ENCODE measurements at regions not wholly inside any gene's neighbourhood (a gene's known extent, or its start where the extent isn't known, plus 50 kb on each side); places are given as distances from the start of the nearest gene placed in this dataset.

DNA sequence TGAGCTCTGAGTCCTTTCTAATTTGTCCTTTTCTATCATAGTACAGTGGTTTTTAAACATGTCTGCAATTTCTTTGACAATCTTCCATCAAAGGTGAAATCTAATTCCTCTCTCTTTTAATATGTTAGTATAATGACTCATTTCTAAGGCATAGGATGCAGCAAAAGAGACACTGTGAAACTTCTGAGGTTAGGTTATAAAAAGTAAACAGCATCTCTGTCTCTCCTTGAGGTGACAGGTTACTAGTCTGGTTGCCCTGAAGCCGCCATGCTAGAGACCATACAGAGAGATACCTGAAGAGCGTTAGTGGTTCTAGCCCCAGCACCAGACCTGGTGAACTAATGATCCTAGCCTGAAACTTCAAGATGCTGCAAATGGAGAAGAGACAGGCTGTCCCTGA lies 114.3 kb downstream of the PPM1A start:
- no peak overlapping the region for H3K4me3 Mint-ChIP-seq
- Histone ChIP-seq H3K4me3 (no peak overlapping the region), H3F3A (replicated peaks; ENCODE audit: low read depth) (no peaks in the 10 kb centered on the region), H3K79me2 (replicated peaks; ENCODE audit: insufficient read depth) (no peaks in the 10 kb centered on the region), H3K27me3 (ENCODE audit: insufficient read depth) (no peaks in the 10 kb centered on the region), H2AFZ (no peak overlapping the region), H4K20me1 (replicated peaks; ENCODE audit: insufficient read depth) (no peaks in the 10 kb centered on the region), H3K27ac (ENCODE audit: low read depth) (no peak overlapping the region), H3K36me3 (ENCODE audit: insufficient read depth) (no peaks in the 10 kb centered on the region), H3K4me1 (ENCODE audit: insufficient read depth) (no peaks in the 10 kb centered on the region), H3K4me2 (no peak overlapping the region), H3K9me2 (ENCODE audit: insufficient read depth) (no peaks in the 10 kb centered on the region)
- H3K9me3 Mint-ChIP-seq = no peaks in the 10 kb centered on the region
- no peaks in the 10 kb centered on the region for H3K4me1 Mint-ChIP-seq
- no peak overlapping the region for H3K27ac Mint-ChIP-seq
- TF ChIP-seq, protein P1, sequence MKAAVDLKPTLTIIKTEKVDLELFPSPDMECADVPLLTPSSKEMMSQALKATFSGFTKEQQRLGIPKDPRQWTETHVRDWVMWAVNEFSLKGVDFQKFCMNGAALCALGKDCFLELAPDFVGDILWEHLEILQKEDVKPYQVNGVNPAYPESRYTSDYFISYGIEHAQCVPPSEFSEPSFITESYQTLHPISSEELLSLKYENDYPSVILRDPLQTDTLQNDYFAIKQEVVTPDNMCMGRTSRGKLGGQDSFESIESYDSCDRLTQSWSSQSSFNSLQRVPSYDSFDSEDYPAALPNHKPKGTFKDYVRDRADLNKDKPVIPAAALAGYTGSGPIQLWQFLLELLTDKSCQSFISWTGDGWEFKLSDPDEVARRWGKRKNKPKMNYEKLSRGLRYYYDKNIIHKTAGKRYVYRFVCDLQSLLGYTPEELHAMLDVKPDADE (IDR thresholded peaks at IDR 0.05) = no peak
- TF ChIP-seq ZNF114 (CRISPR knock-in tag; IDR thresholded peaks at IDR 0.05) (no peak), NANOG (IDR thresholded peaks at IDR 0.05; ENCODE audit: borderline replicate concordance) (no peak)
- TF ChIP-seq, protein P2, sequence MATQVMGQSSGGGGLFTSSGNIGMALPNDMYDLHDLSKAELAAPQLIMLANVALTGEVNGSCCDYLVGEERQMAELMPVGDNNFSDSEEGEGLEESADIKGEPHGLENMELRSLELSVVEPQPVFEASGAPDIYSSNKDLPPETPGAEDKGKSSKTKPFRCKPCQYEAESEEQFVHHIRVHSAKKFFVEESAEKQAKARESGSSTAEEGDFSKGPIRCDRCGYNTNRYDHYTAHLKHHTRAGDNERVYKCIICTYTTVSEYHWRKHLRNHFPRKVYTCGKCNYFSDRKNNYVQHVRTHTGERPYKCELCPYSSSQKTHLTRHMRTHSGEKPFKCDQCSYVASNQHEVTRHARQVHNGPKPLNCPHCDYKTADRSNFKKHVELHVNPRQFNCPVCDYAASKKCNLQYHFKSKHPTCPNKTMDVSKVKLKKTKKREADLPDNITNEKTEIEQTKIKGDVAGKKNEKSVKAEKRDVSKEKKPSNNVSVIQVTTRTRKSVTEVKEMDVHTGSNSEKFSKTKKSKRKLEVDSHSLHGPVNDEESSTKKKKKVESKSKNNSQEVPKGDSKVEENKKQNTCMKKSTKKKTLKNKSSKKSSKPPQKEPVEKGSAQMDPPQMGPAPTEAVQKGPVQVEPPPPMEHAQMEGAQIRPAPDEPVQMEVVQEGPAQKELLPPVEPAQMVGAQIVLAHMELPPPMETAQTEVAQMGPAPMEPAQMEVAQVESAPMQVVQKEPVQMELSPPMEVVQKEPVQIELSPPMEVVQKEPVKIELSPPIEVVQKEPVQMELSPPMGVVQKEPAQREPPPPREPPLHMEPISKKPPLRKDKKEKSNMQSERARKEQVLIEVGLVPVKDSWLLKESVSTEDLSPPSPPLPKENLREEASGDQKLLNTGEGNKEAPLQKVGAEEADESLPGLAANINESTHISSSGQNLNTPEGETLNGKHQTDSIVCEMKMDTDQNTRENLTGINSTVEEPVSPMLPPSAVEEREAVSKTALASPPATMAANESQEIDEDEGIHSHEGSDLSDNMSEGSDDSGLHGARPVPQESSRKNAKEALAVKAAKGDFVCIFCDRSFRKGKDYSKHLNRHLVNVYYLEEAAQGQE (IDR thresholded peaks at IDR 0.05; ENCODE audit: unreplicated experiment) = no peak
- DNase-seq (ENCODE audit: low spot score) (no peak), ATAC-seq (no peak)
- H3K27me3 Mint-ChIP-seq (ENCODE audit: insufficient read depth, low read depth, poor library complexity) = no peaks in the 10 kb centered on the region
- no peaks in the 10 kb centered on the region for H3K36me3 Mint-ChIP-seq (ENCODE audit: low read depth)

- TF ChIP-seq EZH2 (IDR thresholded peaks at IDR 0.05; ENCODE audit: low read depth, unreplicated experiment) = no peak
- TF ChIP-seq, protein P1 (IDR thresholded peaks at IDR 0.05) = no peak
- TF ChIP-seq STAT1 (IDR thresholded peaks at IDR 0.05; ENCODE audit: unreplicated experiment) = no peak
- no peak for TF ChIP-seq CTCF (conservative IDR thresholded peaks at IDR 0.05; ENCODE audit: low read depth in 2 of 2)
- no peak overlapping the region for H3K4me2 ChIP-seq
These were observed 114.7 kb downstream of the PPM1A start for GRCh38 chr14:60363687-60364086.

More at GRCh38 chr14:60363687-60364086, 114.7 kb downstream of the PPM1A start:
- ATAC-seq = no peak
- Mint-ChIP-seq H3K9me3 (no peaks in the 10 kb centered on the region), H3K4me3 (no peak overlapping the region), H3K27me3 (ENCODE audit: insufficient read depth, low read depth, poor library complexity) (no peaks in the 10 kb centered on the region), H3K4me1 (no peaks in the 10 kb centered on the region), H3K36me3 (ENCODE audit: low read depth) (no peaks in the 10 kb centered on the region), H3K27ac (no peak overlapping the region)
- Histone ChIP-seq H2AFZ (no peak overlapping the region), H3K27me3 (ENCODE audit: insufficient read depth) (no peaks in the 10 kb centered on the region), H3K9me2 (ENCODE audit: insufficient read depth) (no peaks in the 10 kb centered on the region), H3K27ac (ENCODE audit: low read depth) (no peak overlapping the region), H3K79me2 (replicated peaks; ENCODE audit: insufficient read depth) (no peaks in the 10 kb centered on the region), H4K20me1 (replicated peaks; ENCODE audit: insufficient read depth) (no peaks in the 10 kb centered on the region), H3K4me3 (no peak overlapping the region), H3F3A (replicated peaks; ENCODE audit: low read depth) (no peaks in the 10 kb centered on the region), H3K36me3 (ENCODE audit: insufficient read depth) (no peaks in the 10 kb centered on the region), H3K4me1 (ENCODE audit: insufficient read depth) (no peaks in the 10 kb centered on the region)
- DNase-seq (ENCODE audit: low spot score) = no peak

All from GM23338 (cell line).